HG03280 (cell line): ENCODE measurements at regions not wholly inside any gene's neighbourhood (a gene's known extent, or its start where the extent isn't known, plus 50 kb on each side); places are given as distances from the start of the nearest gene placed in this dataset.

Source experiments
- ATAC-seq: cut with Tn5 transposase; IDR thresholded peaks from one replicate; pipeline ENCODE4 v1.9.1; 2021; ENCODE audit warnings: mild to moderate bottlenecking, moderate library complexity; ENCODE audit not compliant: unreplicated experiment

DNA sequence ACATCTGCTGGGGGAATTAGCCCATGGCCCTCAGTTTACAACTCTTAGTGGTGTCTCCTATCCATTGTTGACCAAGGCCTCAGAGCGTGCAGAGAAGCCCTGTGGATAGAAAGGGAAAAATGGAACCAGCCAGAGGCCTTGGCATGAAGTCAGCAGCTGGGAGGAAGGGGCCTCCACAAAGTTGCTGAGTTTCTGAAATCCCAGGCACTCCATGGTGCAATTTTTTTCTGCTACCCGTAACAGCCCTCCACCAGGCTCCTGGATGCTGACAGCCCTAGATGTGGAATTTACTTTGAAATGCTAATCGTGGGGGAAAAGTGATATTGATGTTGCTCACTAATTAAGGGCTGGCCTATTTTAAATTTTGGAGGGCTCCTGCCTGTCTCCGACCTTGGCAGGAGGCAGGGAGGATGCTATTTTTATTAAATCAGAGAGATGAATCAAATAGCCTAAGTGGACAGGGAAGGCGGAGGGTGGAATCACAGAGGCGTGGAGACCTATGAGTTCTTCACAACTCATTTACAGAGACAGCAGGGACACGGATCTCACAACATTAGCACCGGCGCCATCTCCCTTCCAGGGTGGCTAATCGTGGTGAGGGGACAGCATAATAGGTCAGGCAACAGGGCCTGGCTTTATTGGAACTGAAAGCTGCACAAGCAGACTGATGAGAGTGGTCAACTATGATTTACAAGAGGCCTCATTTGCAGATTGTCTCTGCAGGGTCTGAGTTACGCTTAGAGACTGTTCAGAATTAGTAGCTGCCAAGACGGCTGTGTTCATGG is 99.8 kb upstream of the WSCD2 start:
- no peak for ATAC-seq

DNA sequence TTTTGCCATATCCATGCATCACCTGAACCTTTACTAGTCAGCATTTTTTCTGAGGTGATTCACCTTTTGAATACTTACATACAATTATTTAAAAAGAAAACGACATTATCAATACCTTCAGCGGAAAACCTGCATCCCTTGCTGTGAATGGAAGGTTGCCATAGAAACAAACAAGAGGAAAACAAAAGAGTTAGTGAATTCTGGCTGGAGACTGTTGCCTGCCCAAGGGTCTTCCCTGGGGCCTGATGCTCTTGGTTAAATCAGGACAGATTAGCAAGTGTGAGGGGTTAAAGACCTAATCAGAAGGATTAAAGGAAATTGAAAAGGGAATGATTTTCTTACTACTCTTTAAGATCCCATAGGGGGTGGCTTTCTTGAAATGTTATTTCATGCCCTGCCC is 96.0 kb upstream of the WSCD2 start:
- ATAC-seq, result no peak

DNA sequence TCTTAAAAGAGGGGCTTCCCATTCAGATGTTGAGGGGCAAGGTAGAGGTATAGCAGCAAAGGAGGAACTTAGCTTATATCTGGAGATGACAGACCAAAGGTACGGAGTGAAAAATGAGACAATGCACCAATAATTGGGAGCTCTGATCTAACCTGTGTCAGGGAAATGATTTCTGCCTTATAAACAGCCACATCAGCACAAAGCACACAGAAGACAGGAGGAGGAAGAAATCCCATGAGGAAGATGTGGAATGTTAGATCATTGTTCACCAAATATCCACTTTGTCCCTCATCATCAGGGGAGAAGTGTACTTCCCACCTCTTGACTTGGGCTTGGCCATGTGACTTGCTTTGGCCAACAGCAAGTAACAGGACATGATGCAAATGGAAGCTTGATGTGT is 93.7 kb upstream of the WSCD2 start:
- no peak for ATAC-seq

DNA sequence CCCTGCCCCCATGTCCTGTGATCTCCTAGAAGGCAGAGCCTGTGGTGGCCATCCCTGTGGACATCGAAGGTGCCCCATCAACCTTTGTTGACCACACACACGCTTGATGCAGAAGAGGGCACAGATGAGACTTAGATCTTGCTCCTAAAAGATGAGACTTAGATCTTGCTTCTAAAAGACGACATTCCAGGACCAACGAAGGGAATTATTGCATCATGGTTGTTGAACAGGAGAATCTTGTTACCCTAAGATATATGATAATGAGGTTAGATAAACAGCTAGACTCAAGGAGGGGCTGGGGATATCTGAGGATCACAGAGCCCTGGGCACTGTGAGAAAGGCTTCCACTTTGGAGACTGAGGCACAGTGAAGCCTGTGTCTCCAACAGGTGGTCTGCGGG is 91.1 kb upstream of the WSCD2 start:
- ATAC-seq, result no peak

DNA sequence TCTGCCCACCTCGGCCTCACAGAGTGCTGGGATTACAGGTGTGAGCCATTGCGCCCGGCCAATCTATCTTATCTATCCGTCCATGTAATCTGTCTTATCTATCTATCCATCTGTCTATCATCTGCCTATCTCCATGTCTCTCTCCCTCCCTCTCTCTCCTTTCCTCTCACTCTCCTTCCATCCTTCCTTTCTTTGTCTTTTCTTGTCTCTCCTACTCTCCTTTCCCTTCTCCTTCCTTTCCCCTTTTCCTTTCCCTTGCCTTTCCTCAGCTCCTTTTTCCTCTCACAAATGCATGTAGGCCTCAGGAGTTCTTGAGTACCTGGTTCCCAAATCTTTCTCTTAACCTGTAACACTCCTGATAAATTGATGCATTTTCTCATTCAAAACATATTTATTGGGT is 89.3 kb upstream of the WSCD2 start:
- ATAC-seq, result no peak

DNA sequence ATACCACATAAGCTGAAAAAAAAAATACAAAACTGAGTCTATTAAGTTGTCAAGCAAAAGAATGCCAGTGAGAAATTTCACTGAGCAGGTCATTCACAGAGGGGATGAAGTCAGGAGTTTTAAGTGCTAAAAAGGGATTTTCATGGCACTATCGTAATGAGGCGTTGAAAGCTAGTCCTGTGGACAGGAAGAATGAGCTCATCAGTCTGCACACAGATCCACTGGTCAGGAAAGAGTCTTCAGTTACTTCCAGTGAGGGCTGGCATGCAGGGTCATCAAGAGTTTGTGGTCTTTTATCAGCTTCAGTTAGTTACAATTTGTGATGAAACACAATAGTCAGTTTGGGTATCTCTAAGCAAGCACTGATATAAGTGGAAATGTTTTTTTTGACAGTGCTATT is 88.1 kb upstream of the WSCD2 start:
- ATAC-seq, result no peak

DNA sequence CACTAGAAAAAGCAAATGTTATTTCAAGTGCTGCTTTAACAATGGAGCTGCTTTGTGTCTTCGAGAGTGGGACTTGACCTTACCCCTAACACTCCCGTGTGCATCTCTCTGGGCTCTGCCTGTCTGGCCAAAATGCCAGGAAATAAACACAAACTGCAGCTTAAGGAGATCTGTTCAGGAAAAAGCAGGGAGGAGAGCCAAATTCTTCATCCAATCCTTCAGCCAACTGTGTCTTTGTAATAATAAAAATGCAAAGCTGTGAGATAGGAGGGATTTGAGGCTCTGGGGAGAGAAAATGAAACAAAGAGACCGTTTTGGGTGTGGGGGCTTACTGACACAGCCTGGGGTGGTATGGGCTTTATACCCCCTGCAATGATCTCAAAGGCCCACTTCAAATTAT is 85.8 kb upstream of the WSCD2 start:
- ATAC-seq, result no peak

DNA sequence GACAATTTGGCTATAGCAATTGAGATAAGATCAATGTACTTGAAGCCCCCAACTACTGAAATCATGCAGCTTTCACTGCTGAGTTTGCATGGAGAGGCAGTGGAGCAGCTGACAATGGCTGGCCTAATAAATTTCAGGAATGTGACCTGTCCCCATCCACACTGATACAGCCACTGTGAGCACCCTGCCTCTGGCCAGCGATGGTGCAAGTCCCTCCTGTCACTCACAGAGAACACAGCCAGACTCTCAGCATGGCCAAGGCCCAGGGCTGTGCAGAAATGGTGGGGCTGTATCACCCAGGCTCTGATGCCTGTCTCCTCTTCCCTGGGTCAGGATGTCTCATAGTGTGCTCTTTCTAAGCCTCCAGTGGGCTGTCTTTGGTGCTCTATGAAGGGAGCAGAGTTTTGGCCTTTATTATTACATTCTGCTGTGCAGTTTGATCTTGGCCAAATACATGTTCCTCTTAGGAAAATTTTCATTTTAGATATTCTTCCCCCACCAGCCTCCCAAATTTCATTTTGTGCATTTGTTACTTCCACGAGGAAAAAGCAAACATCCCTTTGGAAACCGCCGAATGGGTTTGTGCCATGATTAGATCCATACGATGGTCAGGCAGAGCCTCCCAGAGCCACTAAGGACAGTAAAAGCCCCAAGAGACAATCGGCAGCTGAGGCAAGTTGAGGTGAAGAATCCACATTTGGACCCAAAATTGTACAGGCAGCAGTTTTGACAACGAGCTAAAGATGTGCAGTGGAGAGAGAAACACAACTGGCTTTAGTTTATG is 85.1 kb upstream of the WSCD2 start:
- ATAC-seq, result no peak

DNA sequence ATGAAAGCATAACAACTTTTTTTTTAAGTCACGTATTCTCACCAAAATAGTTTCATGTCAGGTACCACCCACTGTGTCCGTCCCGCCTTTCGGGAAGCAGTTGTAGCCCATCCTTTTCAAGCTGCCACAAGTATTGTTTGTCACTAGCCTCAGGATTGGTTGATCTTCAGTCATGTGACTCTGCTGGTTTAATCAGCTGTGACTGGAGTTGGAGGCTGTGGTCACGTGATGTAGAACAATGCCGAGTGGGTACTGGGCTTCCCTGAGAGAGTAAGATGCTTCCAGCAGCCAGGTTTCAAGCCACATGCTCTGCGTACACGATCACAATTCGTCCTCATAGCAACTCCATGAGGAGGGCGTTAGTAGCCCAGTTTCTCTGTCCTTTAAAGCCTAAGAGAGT is 83.0 kb upstream of the WSCD2 start:
- ATAC-seq, result no peak

DNA sequence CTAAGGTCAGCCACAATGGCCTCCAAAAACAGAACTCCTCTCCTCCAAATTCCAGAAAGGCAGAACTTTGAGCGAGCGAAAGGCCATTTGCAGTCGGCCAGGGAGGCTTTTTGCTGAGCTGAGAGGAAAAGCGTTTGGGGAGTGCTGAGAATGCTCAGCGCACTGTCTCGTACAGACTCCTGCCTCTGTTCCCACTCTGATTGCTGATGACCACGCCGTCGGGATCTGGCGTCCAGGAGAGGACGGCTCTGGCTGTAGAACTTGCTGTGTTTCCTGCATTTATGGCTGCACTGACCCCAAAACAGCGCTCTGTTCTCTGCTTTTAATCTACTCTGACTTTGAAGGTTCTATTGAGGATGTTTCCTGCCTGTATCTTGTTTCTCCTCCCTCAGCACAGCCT is 82.4 kb upstream of the WSCD2 start:
- no peak for ATAC-seq

DNA sequence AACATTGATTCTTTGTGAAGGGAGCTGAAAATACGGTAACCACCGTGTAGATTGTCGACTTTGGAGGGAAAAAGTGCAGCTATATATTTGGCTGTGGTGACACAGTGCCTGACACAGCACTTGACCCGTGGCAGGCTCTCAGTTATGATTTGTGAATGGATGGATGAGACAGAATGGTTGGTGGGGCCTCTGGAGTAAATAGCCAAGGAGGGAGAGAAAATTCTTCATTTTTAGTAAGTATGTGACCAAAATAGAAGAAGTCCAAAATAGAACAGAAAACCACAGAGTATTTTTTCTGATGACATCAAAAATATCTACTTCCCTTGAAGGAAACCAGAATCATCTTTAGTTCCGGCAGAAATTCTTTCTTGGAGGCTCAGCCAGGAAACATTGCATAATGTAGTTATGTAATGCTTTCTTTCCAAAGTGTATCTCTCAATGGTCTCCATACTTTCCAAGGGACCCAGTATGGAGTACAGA is 82.0 kb upstream of the WSCD2 start:
- no peak for ATAC-seq

DNA sequence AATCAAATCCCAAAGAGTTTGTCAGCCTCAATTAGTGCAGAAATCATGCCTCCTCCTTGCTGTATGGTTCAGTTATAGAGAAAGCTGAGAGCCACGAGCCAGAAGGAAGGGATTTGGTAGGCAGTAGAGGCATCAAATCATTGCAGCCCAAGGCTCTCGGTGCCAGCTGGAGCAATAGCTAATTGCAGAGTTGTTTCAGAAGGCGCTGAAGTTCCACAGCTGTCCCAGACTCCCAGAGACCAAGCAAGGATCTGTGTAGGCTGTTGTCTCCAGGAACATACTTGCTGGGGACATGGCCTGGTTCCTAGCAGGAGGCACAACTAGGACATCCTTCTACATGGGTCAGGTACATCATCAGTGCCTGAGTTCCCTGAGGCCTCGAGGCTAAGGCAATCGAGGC is 80.4 kb upstream of the WSCD2 start:
- ATAC-seq, result no peak

DNA sequence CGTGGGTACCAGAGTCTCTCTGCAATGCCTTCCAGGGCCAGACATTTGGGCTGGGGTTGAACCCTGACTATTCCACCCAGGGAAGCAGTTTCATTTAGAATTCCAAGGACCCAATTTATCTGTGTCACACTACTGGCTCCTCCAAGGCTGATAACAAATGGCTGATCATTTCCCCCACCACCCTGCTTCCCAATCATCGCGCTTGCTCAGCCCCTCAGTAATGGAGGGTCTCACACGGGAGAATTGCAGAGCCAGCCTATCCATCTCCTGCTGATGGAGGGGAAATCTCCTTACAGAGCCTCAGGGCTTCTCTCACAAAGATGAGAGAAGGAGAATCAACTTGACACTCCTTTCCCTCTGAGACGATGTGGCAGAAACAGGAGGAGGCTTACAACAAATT is 78.4 kb upstream of the WSCD2 start:
- no peak for ATAC-seq

DNA sequence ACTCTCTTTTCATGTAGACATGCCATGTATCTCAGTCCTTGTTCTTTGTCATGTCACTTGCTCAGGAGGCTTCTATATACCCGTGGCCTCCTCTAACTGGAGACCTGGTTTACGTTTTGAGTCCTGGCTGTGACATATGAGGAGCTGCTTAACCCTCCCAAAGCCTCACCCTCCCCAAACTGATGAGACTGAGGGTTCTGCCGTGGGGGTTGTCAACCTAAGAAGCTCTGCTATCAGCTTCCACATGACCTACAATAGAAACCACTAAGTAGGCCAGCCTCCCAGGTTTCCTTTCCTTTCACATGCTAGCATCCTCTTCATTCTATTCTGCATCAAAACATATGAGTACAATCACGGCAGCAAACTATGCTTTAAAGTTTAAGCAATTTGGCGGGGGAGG is 76.8 kb upstream of the WSCD2 start:
- no peak for ATAC-seq

DNA sequence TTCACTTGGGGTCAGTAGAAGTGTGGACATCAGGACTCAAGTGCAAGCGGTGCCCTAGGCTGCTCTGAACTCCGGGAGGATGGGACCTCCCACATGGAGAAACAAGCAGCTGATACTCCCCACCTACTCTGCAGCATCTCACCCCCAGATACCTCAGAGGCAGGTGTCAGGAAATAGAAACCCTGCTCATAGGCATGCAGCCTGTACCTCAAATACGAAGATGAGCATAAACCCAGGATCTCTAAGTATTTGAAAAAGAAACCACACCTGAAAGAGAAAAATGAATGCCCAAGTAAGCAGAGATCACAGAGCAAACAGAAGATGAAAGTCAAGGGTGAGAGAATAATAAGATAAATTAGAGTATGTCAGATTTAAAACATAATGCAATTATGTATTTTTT is 75.6 kb upstream of the WSCD2 start:
- no peak for ATAC-seq

DNA sequence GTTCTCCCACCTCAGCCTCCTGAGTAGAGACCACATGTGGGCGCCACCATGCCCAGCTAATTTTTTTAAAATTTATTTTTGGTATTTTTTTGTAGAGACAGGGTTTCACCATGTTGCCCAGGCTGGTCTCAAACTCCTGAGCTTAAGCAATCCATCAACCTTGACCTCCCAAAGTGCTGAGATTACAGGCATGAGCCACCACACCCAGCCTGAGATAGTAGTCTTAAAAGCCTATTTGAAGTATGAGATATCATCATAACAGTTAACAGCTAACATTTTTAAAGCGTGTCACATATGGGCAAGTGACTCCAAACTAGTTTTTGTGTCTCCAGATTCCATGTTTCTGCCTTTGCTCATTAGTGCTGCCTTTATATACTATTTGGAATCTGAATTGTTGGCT is 74.6 kb upstream of the WSCD2 start:
- no peak for ATAC-seq

DNA sequence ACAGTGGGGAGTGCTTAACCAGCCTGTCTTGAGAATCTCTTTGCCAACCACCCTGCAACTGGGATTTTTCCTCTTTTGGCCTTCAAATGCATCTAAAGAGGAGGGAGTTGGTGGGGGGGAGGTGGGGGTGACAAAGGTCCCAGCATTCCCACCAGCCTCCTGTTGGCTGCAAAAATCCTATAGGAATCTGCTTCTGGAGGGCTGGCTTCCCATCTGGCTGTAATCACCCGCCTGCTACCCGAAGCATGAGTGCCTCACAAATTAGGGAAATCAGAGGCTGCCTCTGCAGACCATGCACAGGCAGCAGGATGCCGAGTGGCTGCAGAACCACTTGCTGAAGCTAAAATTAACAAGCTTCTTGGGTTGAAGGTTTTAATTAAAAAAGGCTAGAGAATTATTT is 73.9 kb upstream of the WSCD2 start:
- no peak for ATAC-seq

DNA sequence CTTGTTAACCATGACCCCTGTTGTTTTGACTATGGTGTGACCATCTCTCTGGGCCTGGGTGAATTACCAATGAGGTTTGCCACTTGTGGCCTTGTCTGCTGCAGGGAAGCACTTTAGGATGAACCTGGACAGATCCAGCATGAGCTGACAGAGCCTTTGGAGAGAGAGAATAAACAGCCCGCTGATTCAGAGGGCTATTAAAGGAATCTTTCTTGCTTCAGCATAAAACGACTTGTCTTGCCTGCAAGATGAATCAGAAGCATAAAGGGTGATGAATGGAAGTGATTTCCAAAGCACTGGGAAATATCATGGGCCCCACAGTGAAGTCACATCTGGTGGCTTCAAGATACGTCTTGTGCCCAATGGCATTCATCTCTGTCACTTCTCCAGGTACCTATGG is 69.0 kb upstream of the WSCD2 start:
- no peak for ATAC-seq

DNA sequence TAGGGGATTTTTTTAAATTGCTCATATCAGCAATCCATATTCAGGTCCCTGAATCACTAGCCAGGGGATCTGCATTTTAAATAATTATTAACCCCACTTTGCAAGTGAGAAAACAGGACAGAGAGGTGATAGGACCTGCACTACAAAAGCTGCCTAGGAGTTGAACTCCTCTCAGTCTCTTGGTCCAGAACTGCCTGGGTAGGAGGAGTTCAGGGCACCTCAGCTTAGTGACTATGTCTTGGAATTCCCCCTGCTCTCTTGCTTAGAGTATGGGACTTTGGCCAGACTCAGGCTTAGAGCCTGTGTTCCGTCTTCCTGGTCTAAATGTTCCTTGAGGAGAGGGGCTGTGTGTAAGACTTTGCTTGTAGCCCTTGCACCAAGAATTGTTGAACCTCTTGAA is 68.2 kb upstream of the WSCD2 start:
- ATAC-seq, result no peak

DNA sequence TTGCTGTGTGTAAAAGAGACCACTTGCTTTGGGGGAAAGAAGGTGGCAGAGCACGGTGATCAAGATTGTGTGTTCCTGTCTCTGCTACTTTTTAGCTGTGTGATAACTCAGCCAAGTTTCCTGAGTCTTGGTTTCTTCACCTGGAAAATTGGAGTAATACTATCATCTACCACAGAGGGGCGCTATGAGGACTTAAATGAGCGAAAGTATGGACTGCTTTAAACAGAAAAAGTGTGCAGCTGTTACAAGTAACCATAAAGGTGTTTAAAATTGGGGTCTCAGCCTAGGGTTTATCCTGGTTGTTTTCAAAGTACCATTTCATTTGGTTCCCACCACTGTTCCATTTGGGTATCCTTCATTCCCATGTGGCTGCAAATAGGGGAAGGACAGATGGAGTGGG is 65.9 kb upstream of the WSCD2 start:
- ATAC-seq, result no peak

DNA sequence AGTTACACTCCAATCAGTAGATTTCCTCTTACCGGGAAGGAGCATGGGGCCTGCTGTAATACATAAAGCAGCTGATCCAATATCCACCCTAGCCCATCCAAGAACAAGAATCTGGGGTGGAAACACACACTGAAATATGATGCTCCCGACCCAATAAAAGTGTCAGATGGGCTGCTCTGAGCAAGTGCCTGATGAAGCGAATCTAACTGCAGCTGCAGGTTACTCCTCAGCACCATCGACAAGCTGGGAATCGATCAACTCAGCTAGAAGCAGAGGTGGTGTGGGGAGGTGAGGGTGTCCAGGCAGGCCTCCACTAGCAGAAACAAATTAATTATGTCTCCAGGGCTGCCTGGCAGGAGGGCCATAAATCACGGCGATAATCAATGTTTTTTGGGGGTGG is 64.0 kb upstream of the WSCD2 start:
- no peak for ATAC-seq
